Neural cell (in vitro differentiated cells): ENCODE measurements at regions not wholly inside any gene's neighbourhood (a gene's known extent, or its start where the extent isn't known, plus 50 kb on each side); places are given as distances from the start of the nearest gene placed in this dataset.

Experiments
- H2AFZ ChIP-seq: fragments of 200-600, 300-800 bp; sonication (generic), shearing (Covaris generic); 2 replicates; pipeline ENCODE4 v1.6.0; 2014; ENCODE audit warnings: low read depth, mild to moderate bottlenecking, antibody characterized with exemption, low read length, moderate library complexity
- H3F3A ChIP-seq: fragments of 200-600 bp; shearing (Covaris generic); 2 replicates; pipeline ENCODE4 v1.6.1; 2016; ENCODE audit warnings: mild to moderate bottlenecking, moderate library complexity, mixed read lengths, antibody characterized with exemption, low read length; ENCODE audit not compliant: insufficient read depth, poor library complexity, severe bottlenecking
- H3K27ac ChIP-seq: fragments of 200-600, 300-800 bp; sonication (generic), shearing (Covaris generic); 2 replicates; pipeline ENCODE4 v1.5.1; 2014; ENCODE audit warnings: mild to moderate bottlenecking, low read length, moderate library complexity
- H3K27me3 ChIP-seq: fragments of 300-800, 200-600 bp; sonication (generic), shearing (Covaris generic); 2 replicates; pipeline ENCODE4 v1.6.0; 2014; ENCODE audit warnings: mild to moderate bottlenecking, low read depth, low read length, moderate library complexity; ENCODE audit not compliant: insufficient read depth
- H3K36me3 ChIP-seq: fragments of 300-800, 200-600 bp; sonication (generic), shearing (Covaris generic); 2 replicates; pipeline ENCODE4 v1.5.1; 2014; ENCODE audit warnings: mild to moderate bottlenecking, antibody characterized with exemption, low read length, moderate library complexity; ENCODE audit not compliant: insufficient read depth
- H3K4me2 ChIP-seq: fragments of 300-800, 200-600 bp; sonication (generic), shearing (Covaris generic); 2 replicates; pipeline ENCODE4 v1.6.0; 2014; ENCODE audit warnings: mild to moderate bottlenecking, low read length
- H3K4me3 ChIP-seq: fragments of 300-800, 200-600 bp; sonication (generic), shearing (Covaris generic); 2 replicates; pipeline ENCODE4 v1.5.1; 2014; ENCODE audit warnings: mild to moderate bottlenecking, low read length, moderate library complexity
- H3K79me2 ChIP-seq: fragments of 200-600 bp; shearing (Covaris generic); replicated peaks from 2 replicates; pipeline ENCODE4 v1.6.0; 2014; ENCODE audit warnings: mild to moderate bottlenecking, low read length, moderate library complexity; ENCODE audit not compliant: insufficient read depth
- H3K9ac ChIP-seq: fragments of 300-800, 200-600 bp; sonication (generic), shearing (Covaris generic); 2 replicates; pipeline ENCODE4 v1.6.1; 2016; ENCODE audit warnings: mild to moderate bottlenecking, low read length, mixed read lengths
- H3K9me2 ChIP-seq: fragments of 200-600 bp; shearing (Covaris generic); 2 replicates; pipeline ENCODE4 v1.6.1; 2016; ENCODE audit warnings: mild to moderate bottlenecking, low read length, mixed read lengths; ENCODE audit not compliant: insufficient read depth
- H3K9me3 ChIP-seq: fragments of 200-600, 300-800 bp; sonication (generic), shearing (Covaris generic); 2 replicates; pipeline ENCODE4 v1.6.1; 2016; ENCODE audit warnings: mild to moderate bottlenecking, mixed run types, low read length, moderate library complexity, mixed read lengths
- H4K20me1 ChIP-seq: fragments of 200-600 bp; shearing (Covaris generic); 2 replicates; pipeline ENCODE4 v1.6.1; 2016; ENCODE audit warnings: mild to moderate bottlenecking, mixed run types; ENCODE audit not compliant: insufficient read depth
- CTCF ChIP-seq: fragments of 450-650 bp; IDR thresholded peaks from 2 replicates; pipeline ENCODE4 v1.5.1; 2014; ENCODE audit warnings: antibody characterized with exemption, mild to moderate bottlenecking, moderate library complexity; ENCODE audit not compliant: poor library complexity, severe bottlenecking
- EP300 ChIP-seq: fragments of 450-650 bp; conservative IDR thresholded peaks from 2 replicates; pipeline ENCODE4 v1.6.1; 2014; ENCODE audit warnings: antibody characterized with exemption, mild to moderate bottlenecking, moderate library complexity; ENCODE audit not compliant: poor library complexity, severe bottlenecking
- EZH2 ChIP-seq: fragments of 200-600, 300-800 bp; shearing (Covaris generic), sonication (generic); IDR thresholded peaks from 2 replicates; pipeline ENCODE4 v1.6.1; 2014; ENCODE audit warnings: antibody characterized with exemption, low read length, borderline replicate concordance, mild to moderate bottlenecking; ENCODE audit not compliant: insufficient read depth, poor library complexity, severe bottlenecking
- MXI1 ChIP-seq: fragments of 450-650 bp; conservative IDR thresholded peaks from 2 replicates; pipeline ENCODE4 v1.6.1; 2014; ENCODE audit warnings: antibody characterized with exemption, mild to moderate bottlenecking; ENCODE audit not compliant: poor library complexity, severe bottlenecking
- POLR2AphosphoS5 ChIP-seq: IDR thresholded peaks from 2 replicates; pipeline ENCODE4 v1.6.1; 2012
- RAD21 ChIP-seq: fragments of 450-650 bp; conservative IDR thresholded peaks from 2 replicates; pipeline ENCODE4 v1.6.1; 2014; ENCODE audit warnings: antibody characterized with exemption, mild to moderate bottlenecking, moderate library complexity
- REST ChIP-seq: IDR thresholded peaks from 2 replicates; pipeline ENCODE4 v1.6.1; 2012; ENCODE audit warnings: borderline replicate concordance
- SMC3 ChIP-seq: fragments of 450-650 bp; conservative IDR thresholded peaks from 2 replicates; pipeline ENCODE4 v1.6.1; 2014; ENCODE audit warnings: antibody characterized with exemption, mild to moderate bottlenecking, moderate library complexity; ENCODE audit not compliant: poor library complexity
- TAF1 ChIP-seq: IDR thresholded peaks from 2 replicates; pipeline ENCODE4 v1.6.1; 2012; ENCODE audit warnings: low read depth

GRCh38 chrX:42531441-42531840 lies 246.5 kb downstream of the PPP1R2C start:
- Histone ChIP-seq H4K20me1 (no peaks in the 10 kb centered on the region), H3F3A (no peaks in the 10 kb centered on the region), H3K9me3 (no peaks in the 10 kb centered on the region), H3K9ac (no peak overlapping the region), H3K27ac (no peak overlapping the region), H3K79me2 (no peaks in the 10 kb centered on the region), H3K4me2 (no peak overlapping the region), H3K36me3 (no peaks in the 10 kb centered on the region), H3K9me2 (no peaks in the 10 kb centered on the region), H2AFZ (no peak overlapping the region), H3K4me3 (no peak overlapping the region), H3K27me3 (no peaks in the 10 kb centered on the region)
- no peak for TF ChIP-seq MXI1
- no peak for TF ChIP-seq EZH2
- TF ChIP-seq TAF1 = no peak
- TF ChIP-seq CTCF = no peak
- TF ChIP-seq RAD21 = no peak
- no peak for TF ChIP-seq SMC3
- TF ChIP-seq POLR2AphosphoS5 = no peak
- TF ChIP-seq REST = no peak
- TF ChIP-seq EP300 = no peak

GRCh38 chrX:42530027-42530426 lies 247.9 kb downstream of the PPP1R2C start:
- Histone ChIP-seq H4K20me1 (no peaks in the 10 kb centered on the region), H3K9ac (no peak overlapping the region), H3K4me3 (no peak overlapping the region), H3F3A (no peaks in the 10 kb centered on the region), H3K9me2 (no peaks in the 10 kb centered on the region), H3K9me3 (no peaks in the 10 kb centered on the region), H3K36me3 (no peaks in the 10 kb centered on the region), H3K79me2 (no peaks in the 10 kb centered on the region), H3K27ac (no peak overlapping the region), H3K27me3 (no peaks in the 10 kb centered on the region), H2AFZ (no peak overlapping the region), H3K4me2 (no peak overlapping the region)
- TF ChIP-seq POLR2AphosphoS5 (no peak), MXI1 (no peak), SMC3 (no peak), RAD21 (no peak), EP300 (no peak), EZH2 (no peak), CTCF (no peak), REST (no peak), TAF1 (no peak)
